GM23338 (cell line): ENCODE measurements at regions not wholly inside any gene's neighbourhood (a gene's known extent, or its start where the extent isn't known, plus 50 kb on each side); places are given as distances from the start of the nearest gene placed in this dataset.
"Not testable (repeated sequence)": the region's sequence is repeated elsewhere in the genome, so short reads cannot be mapped to it uniquely, and the experiment has no call there.

Source experiments
- JUNB ChIP-seq: IDR thresholded peaks from one replicate; pipeline ENCODE4 v1.6.1; 2016; ENCODE audit warnings: antibody characterized with exemption; ENCODE audit not compliant: unreplicated experiment
- POLR2AphosphoS5 ChIP-seq: IDR thresholded peaks from 2 replicates; pipeline ENCODE4 v1.6.1; 2016; ENCODE audit warnings: antibody characterized with exemption, low read depth
- TF ChIP-seq, protein P1 (sequence below), 2 experiments: fragments of 200-600 bp in 1 of 2; sonication (generic) in 1 of 2; conservative IDR thresholded peaks; 2 replicates each; pipeline versions ENCODE4 v1.5.1 to v1.6.1; 2016 to 2017; ENCODE audit warnings: antibody characterized with exemption in 2 of 2, low read depth in 2 of 2, mild to moderate bottlenecking in 2 of 2, moderate library complexity in 1 of 2
- TF ChIP-seq, protein P2 (sequence below): IDR thresholded peaks from 2 replicates; pipeline ENCODE4 v1.6.1; 2016; ENCODE audit warnings: antibody characterized with exemption
- TF ChIP-seq, protein P3 (sequence below): IDR thresholded peaks from one replicate; pipeline ENCODE4 v1.6.1; 2018; ENCODE audit warnings: antibody characterized with exemption; ENCODE audit not compliant: unreplicated experiment

- TF ChIP-seq, protein P1, sequence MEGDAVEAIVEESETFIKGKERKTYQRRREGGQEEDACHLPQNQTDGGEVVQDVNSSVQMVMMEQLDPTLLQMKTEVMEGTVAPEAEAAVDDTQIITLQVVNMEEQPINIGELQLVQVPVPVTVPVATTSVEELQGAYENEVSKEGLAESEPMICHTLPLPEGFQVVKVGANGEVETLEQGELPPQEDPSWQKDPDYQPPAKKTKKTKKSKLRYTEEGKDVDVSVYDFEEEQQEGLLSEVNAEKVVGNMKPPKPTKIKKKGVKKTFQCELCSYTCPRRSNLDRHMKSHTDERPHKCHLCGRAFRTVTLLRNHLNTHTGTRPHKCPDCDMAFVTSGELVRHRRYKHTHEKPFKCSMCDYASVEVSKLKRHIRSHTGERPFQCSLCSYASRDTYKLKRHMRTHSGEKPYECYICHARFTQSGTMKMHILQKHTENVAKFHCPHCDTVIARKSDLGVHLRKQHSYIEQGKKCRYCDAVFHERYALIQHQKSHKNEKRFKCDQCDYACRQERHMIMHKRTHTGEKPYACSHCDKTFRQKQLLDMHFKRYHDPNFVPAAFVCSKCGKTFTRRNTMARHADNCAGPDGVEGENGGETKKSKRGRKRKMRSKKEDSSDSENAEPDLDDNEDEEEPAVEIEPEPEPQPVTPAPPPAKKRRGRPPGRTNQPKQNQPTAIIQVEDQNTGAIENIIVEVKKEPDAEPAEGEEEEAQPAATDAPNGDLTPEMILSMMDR (conservative IDR thresholded peaks at IDR 0.05; ENCODE audit: low read depth in 2 of 2), result not testable (repeated sequence)
- not testable (repeated sequence) for TF ChIP-seq POLR2AphosphoS5, JUNB
- TF ChIP-seq, protein P2, sequence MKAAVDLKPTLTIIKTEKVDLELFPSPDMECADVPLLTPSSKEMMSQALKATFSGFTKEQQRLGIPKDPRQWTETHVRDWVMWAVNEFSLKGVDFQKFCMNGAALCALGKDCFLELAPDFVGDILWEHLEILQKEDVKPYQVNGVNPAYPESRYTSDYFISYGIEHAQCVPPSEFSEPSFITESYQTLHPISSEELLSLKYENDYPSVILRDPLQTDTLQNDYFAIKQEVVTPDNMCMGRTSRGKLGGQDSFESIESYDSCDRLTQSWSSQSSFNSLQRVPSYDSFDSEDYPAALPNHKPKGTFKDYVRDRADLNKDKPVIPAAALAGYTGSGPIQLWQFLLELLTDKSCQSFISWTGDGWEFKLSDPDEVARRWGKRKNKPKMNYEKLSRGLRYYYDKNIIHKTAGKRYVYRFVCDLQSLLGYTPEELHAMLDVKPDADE, result not testable (repeated sequence)
- TF ChIP-seq, protein P3, sequence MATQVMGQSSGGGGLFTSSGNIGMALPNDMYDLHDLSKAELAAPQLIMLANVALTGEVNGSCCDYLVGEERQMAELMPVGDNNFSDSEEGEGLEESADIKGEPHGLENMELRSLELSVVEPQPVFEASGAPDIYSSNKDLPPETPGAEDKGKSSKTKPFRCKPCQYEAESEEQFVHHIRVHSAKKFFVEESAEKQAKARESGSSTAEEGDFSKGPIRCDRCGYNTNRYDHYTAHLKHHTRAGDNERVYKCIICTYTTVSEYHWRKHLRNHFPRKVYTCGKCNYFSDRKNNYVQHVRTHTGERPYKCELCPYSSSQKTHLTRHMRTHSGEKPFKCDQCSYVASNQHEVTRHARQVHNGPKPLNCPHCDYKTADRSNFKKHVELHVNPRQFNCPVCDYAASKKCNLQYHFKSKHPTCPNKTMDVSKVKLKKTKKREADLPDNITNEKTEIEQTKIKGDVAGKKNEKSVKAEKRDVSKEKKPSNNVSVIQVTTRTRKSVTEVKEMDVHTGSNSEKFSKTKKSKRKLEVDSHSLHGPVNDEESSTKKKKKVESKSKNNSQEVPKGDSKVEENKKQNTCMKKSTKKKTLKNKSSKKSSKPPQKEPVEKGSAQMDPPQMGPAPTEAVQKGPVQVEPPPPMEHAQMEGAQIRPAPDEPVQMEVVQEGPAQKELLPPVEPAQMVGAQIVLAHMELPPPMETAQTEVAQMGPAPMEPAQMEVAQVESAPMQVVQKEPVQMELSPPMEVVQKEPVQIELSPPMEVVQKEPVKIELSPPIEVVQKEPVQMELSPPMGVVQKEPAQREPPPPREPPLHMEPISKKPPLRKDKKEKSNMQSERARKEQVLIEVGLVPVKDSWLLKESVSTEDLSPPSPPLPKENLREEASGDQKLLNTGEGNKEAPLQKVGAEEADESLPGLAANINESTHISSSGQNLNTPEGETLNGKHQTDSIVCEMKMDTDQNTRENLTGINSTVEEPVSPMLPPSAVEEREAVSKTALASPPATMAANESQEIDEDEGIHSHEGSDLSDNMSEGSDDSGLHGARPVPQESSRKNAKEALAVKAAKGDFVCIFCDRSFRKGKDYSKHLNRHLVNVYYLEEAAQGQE, result not testable (repeated sequence)
Measured at GRCh38 chr17:30727517-30727916, 97.0 kb downstream of the CRLF3 start.
